ENCODE measurements at regions not wholly inside any gene's neighbourhood (a gene's known extent, or its start where the extent isn't known, plus 50 kb on each side); places are given as distances from the start of the nearest gene placed in this dataset.

- no peak for TF ChIP-seq CTCF (conservative IDR thresholded peaks at IDR 0.05)
- H3K27ac ChIP-seq, result no peak overlapping the region
These were observed 230.3 kb downstream of the ATG4C start for GRCh38 chr1:63014267-63014666.

- no peak for TF ChIP-seq CTCF (conservative IDR thresholded peaks at IDR 0.05)
- no peak overlapping the region for H3K27ac ChIP-seq
These were observed 238.4 kb downstream of the ATG4C start for GRCh38 chr1:63022319-63022718.

- no peak for TF ChIP-seq CTCF (conservative IDR thresholded peaks at IDR 0.05)
- H3K27ac ChIP-seq, result no peak overlapping the region
These were observed 239.2 kb downstream of the ATG4C start for GRCh38 chr1:63023171-63023570.

- no peak for TF ChIP-seq CTCF (conservative IDR thresholded peaks at IDR 0.05)
- H3K27ac ChIP-seq, result no peak overlapping the region
These were observed 239.7 kb downstream of the ATG4C start for GRCh38 chr1:63023637-63024036.

- TF ChIP-seq CTCF (conservative IDR thresholded peaks at IDR 0.05), result no peak
- no peak overlapping the region for H3K27ac ChIP-seq
These were observed 240.2 kb downstream of the ATG4C start for GRCh38 chr1:63024132-63024531.

GRCh38 chr1:63027176-63027575 lies 243.2 kb downstream of the ATG4C start:
- no peak overlapping the region for H3K27ac ChIP-seq
- TF ChIP-seq CTCF (conservative IDR thresholded peaks at IDR 0.05), result no peak

- no peak overlapping the region for H3K27ac ChIP-seq
- no peak for TF ChIP-seq CTCF (conservative IDR thresholded peaks at IDR 0.05)
These were observed 248.2 kb downstream of the ATG4C start for GRCh38 chr1:63032171-63032570.

GRCh38 chr1:63033211-63033610 lies 249.3 kb downstream of the ATG4C start:
- TF ChIP-seq CTCF (conservative IDR thresholded peaks at IDR 0.05), result no peak
- H3K27ac ChIP-seq, result no peak overlapping the region
